K562 (cell line): ENCODE measurements at regions not wholly inside any gene's neighbourhood (a gene's known extent, or its start where the extent isn't known, plus 50 kb on each side); places are given as distances from the start of the nearest gene placed in this dataset.
A peak's percentile ranks its signal among the peaks of the same experiment; 100 is the strongest.

Experiments
- RCOR1 ChIP-seq, 2 experiments: IDR thresholded peaks; 2 replicates each; pipeline ENCODE4 v1.6.1; 2012; ENCODE audit warnings: low read depth in 2 of 2, low read length in 2 of 2, borderline replicate concordance in 1 of 2, improper control_type of control experiment in 1 of 2
- TF ChIP-seq, protein P1 (sequence below), 2 experiments: fragments of 450-650 bp in 1 of 2; sonication (generic) in 1 of 2; formaldehyde crosslinking in 1 of 2; IDR thresholded peaks; 2 replicates each; pipeline versions ENCODE4 v1.7.1 to v1.9.0; 2016 to 2022; ENCODE audit warnings: inconsistent platforms in 1 of 2, mild to moderate bottlenecking in 1 of 2, missing genetic modification reagents in 1 of 2

DNA sequence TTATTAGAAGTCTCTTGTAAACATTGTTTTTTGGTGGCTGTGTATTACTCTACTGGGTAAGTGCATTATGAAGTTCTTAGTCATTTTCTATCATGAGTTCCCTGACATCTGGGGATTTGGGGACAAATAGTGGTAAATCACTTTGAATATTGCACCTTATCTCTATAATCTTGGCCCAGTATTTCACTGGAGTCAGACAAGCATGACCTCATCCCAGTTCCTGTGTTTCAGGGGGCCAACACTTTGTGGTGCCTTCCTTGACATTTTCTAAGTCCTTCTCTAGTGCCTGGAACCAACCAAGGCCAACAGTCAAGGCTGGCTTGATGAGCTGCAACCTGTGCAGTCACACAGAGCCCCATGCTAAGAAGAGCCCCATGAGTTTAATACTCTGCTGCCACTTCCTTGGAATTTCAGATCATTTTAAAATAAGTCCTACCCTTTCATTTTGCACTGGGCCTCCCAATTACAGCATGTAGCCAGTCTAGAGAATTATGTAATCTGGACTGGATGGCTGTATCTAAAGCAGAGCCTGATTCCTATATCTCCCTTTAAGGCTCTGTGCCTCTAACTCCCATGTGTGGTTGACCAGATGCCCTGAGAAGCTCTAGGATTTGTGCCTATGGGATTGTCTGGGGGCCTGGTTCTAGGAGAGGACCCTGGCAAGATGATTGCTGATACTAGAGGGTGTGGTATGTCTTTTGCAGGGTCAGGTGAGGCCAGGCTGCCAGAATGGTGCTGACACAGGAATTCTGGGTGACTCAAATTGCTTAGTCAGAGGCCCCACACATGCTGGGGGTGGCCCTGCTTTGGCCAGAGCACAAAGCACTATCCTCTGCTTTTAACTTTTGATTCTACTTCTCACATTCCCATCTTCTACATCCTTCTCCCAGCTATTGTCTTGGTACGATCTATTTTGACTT lies 319.6 kb upstream of the TBC1D5 start (continued):
- TF ChIP-seq, protein P1, sequence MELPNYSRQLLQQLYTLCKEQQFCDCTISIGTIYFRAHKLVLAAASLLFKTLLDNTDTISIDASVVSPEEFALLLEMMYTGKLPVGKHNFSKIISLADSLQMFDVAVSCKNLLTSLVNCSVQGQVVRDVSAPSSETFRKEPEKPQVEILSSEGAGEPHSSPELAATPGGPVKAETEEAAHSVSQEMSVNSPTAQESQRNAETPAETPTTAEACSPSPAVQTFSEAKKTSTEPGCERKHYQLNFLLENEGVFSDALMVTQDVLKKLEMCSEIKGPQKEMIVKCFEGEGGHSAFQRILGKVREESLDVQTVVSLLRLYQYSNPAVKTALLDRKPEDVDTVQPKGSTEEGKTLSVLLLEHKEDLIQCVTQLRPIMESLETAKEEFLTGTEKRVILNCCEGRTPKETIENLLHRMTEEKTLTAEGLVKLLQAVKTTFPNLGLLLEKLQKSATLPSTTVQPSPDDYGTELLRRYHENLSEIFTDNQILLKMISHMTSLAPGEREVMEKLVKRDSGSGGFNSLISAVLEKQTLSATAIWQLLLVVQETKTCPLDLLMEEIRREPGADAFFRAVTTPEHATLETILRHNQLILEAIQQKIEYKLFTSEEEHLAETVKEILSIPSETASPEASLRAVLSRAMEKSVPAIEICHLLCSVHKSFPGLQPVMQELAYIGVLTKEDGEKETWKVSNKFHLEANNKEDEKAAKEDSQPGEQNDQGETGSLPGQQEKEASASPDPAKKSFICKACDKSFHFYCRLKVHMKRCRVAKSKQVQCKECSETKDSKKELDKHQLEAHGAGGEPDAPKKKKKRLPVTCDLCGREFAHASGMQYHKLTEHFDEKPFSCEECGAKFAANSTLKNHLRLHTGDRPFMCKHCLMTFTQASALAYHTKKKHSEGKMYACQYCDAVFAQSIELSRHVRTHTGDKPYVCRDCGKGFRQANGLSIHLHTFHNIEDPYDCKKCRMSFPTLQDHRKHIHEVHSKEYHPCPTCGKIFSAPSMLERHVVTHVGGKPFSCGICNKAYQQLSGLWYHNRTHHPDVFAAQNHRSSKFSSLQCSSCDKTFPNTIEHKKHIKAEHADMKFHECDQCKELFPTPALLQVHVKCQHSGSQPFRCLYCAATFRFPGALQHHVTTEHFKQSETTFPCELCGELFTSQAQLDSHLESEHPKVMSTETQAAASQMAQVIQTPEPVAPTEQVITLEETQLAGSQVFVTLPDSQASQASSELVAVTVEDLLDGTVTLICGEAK (IDR thresholded peaks at IDR 0.05) = no peak
- TF ChIP-seq, protein P1 (CRISPR knock-in tag; IDR thresholded peaks at IDR 0.05) = no peak
- TF ChIP-seq RCOR1 (IDR thresholded peaks at IDR 0.05; ENCODE audit: borderline replicate concordance in 1 of 2, low read depth in 2 of 2, low read length in 2 of 2) = 0 out of 4 replicates have a peak, but pooled peaks of 1 of the 2 experiments have one; percentile 12
